ENCODE measurements at regions not wholly inside any gene's neighbourhood (a gene's known extent, or its start where the extent isn't known, plus 50 kb on each side); places are given as distances from the start of the nearest gene placed in this dataset.

GRCh38 chr6:120805276-120805675 is 529.0 kb downstream of the TBC1D32 start:
- TF ChIP-seq CTCF (conservative IDR thresholded peaks at IDR 0.05 in 1 of 2, IDR thresholded peaks at IDR 0.05 in 1 of 2; ENCODE audit: low read depth in 1 of 2, low read length in 2 of 2) (no peak), EZH2 (IDR thresholded peaks at IDR 0.05; ENCODE audit: low read length, missing control alignments) (no peak)
